GM12873 (cell line): ENCODE measurements at regions not wholly inside any gene's neighbourhood (a gene's known extent, or its start where the extent isn't known, plus 50 kb on each side); places are given as distances from the start of the nearest gene placed in this dataset.

Experiments used
- TF ChIP-seq, protein P1 (sequence below): IDR thresholded peaks from 2 replicates; pipeline ENCODE4 v1.5.1; 2012; ENCODE audit warnings: low read depth, mild to moderate bottlenecking, moderate library complexity, low read length, control low read depth; ENCODE audit not compliant: insufficient read depth; ENCODE audit errors: missing control alignments

DNA sequence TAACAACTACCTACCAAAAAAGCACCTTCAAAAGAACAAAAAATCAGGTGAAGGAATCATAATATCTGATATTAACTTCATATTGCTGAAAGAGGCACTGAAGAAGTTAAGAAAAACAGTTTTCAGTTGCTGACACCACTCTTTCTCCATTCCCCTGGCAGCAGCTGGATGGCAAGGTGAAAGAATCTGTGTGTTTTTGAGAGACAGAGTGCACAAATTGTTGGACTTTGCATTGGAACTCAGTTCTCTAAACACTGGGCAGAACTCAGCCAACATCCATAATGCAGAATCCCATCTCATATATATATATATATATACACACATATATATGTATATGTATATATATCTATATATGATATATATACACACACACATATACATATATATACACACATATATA, 408.3 kb upstream of the MAGEC2 start:
- TF ChIP-seq, protein P1, sequence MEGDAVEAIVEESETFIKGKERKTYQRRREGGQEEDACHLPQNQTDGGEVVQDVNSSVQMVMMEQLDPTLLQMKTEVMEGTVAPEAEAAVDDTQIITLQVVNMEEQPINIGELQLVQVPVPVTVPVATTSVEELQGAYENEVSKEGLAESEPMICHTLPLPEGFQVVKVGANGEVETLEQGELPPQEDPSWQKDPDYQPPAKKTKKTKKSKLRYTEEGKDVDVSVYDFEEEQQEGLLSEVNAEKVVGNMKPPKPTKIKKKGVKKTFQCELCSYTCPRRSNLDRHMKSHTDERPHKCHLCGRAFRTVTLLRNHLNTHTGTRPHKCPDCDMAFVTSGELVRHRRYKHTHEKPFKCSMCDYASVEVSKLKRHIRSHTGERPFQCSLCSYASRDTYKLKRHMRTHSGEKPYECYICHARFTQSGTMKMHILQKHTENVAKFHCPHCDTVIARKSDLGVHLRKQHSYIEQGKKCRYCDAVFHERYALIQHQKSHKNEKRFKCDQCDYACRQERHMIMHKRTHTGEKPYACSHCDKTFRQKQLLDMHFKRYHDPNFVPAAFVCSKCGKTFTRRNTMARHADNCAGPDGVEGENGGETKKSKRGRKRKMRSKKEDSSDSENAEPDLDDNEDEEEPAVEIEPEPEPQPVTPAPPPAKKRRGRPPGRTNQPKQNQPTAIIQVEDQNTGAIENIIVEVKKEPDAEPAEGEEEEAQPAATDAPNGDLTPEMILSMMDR = no peak

DNA sequence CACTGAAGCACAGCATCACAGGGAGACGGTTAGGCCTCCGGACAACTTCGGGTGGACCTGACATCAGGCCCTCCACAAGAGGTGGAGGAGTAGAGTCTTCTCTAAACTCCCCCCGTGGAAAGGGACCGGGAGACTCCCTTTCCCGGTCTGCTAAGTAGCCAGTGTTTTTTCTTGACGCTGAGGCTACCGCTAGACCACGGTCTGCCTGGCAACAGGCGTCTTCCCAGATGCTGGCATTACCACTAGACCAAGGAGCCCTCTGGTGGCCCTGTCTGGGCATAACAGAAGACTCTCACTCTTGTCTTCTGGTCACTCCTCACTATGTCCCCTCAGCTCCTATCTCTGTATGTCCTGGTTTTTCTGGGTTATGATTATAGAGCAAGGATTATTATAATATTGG, 401.5 kb upstream of the MAGEC2 start:
- TF ChIP-seq, protein P1 = peak; percentile 16

DNA sequence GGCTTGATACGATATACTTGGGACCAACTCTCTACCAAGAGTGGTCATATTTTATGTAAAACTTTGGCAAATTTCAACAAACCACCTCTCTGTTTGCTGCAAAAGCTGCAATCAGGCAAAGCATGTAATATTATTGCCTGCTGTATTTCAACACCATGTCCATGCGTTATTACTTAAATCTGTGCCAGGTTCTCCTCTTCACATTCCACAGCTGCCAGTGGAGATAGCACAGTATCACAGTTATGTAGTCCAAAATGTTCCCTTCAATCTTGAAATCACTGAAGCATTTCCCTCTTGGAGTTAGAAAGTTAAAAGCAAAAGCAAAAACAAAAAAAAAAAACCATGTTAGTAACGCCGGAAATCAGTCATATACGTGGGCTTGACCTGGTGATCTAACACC, 396.7 kb upstream of the MAGEC2 start:
- TF ChIP-seq, protein P1 = no peak

DNA sequence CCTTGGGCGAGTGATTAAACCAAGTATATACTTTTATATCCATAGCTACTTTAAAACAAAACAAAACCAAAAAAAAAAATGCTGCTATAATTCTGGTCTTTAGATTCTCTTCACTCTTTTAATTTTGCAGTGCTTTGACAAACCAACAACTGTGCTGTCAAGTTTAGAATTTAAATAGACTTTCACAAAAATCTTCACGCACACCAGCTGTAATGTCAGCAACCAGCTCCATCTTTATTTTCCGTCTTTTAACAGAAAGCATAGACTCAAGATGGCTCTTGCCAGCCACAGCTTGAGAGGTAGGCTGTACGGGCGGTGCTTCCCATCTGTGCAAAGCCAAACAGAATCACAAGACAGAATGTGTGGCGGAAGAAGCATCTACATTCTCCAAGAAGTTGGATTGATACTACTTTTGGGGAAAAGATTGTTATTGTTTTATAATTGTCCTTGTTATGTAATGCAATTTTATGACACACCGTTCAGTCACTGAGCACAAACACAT, 388.3 kb upstream of the MAGEC2 start:
- TF ChIP-seq, protein P1 = no peak

DNA sequence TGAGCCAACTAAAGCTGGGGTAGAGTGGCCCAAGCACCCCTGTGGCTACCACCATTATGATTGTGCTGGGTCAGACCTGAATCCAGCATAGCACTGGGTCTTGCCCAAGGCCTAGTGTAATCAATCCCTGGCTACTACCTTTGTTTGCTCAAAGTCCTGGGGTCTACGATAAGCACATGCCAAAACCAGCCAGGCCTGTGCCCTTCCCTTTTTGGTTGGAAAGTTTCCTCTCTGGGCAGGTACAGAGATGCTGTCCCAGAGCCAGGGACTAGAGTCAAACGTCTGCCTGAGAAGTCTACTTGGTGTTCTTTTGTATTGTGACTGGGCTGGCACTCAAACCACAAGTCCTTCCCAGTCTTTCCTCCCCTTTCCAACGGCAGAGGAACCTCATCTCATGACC, 371.5 kb upstream of the MAGEC2 start:
- TF ChIP-seq, protein P1 = no peak

DNA sequence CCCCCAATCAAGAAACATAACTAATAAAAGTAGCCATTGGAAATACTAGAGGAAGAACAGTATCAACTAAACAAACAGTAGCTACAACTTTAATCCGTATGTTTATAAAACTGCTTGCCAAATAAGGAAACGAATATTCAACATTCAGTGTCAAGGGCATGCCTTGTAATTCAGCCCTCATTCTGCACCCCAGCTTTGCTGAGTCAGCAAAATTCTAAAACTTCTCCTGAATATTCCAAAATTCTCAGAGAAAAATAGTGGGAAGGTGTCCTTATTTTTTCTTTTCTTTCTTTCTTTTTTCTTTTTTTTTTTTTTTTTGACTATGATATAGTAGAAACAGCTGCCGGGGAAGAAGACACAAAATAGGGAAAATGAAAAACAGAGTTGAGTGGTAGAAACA, 344.8 kb upstream of the MAGEC2 start:
- TF ChIP-seq, protein P1 = no peak

DNA sequence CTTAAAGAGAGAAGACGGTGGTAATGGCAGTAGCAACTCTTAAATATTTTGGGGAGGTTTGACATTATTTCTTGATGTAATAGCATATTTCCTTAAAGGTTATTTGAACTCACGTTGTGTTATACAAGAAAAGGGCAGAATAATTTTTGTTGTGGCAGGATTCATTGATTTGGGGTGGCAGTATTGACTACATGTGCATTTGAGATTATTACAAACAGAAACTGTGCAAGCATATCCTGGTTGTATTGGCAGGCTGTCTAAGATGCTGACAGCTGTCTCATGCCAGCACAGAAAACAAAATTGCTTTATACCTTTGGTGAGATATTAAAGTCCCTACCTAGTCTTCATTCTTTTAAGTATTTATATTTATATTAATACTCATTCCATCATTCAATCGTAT, 300.7 kb upstream of the MAGEC2 start:
- TF ChIP-seq, protein P1 = no peak
